ENCODE measurements at regions not wholly inside any gene's neighbourhood (a gene's known extent, or its start where the extent isn't known, plus 50 kb on each side); places are given as distances from the start of the nearest gene placed in this dataset.

- no peak for DNase-seq (ENCODE audit: low read depth in 2 of 3, low spot score in 2 of 3)
Observed at GRCh38 chr5:175116466-175117048, 327.4 kb downstream of the DRD1 start.

- DNase-seq (ENCODE audit: low read depth in 2 of 3, low spot score in 2 of 3): no peak
Observed at GRCh38 chr5:175115831-175116230, 328.2 kb downstream of the DRD1 start.

- no peak for DNase-seq (ENCODE audit: low read depth in 2 of 3, low spot score in 2 of 3)
Observed at GRCh38 chr5:175113947-175114346, 330.0 kb downstream of the DRD1 start.

- no peak for DNase-seq (ENCODE audit: low read depth in 2 of 3, low spot score in 2 of 3)
Observed at GRCh38 chr5:175109058-175109755, 334.8 kb downstream of the DRD1 start.

GRCh38 chr5:175107865-175108264 lies 336.1 kb downstream of the DRD1 start:
- no peak for DNase-seq (ENCODE audit: low read depth in 2 of 3, low spot score in 2 of 3)

GRCh38 chr5:175107028-175107588 lies 336.9 kb downstream of the DRD1 start:
- no peak for DNase-seq (ENCODE audit: low read depth in 2 of 3, low spot score in 2 of 3)

GRCh38 chr5:175104677-175105076 lies 339.3 kb downstream of the DRD1 start:
- DNase-seq (ENCODE audit: low read depth in 2 of 3, low spot score in 2 of 3): no peak

- DNase-seq (ENCODE audit: low read depth in 2 of 3, low spot score in 2 of 3): no peak
Observed at GRCh38 chr5:175103746-175104145, 340.2 kb downstream of the DRD1 start.

- DNase-seq (ENCODE audit: low read depth in 2 of 3, low spot score in 2 of 3): no peak
Observed at GRCh38 chr5:175102717-175103116, 341.3 kb downstream of the DRD1 start.

GRCh38 chr5:175098301-175098700 lies 345.7 kb downstream of the DRD1 start:
- no peak for DNase-seq (ENCODE audit: low read depth in 2 of 3, low spot score in 2 of 3)

- DNase-seq (ENCODE audit: low read depth in 2 of 3, low spot score in 2 of 3): no peak
Observed at GRCh38 chr5:175096469-175097165, 347.4 kb downstream of the DRD1 start.

- DNase-seq (ENCODE audit: low read depth in 2 of 3, low spot score in 2 of 3): no peak
Observed at GRCh38 chr5:175094461-175094860, 349.5 kb downstream of the DRD1 start.

GRCh38 chr5:175092691-175093090 lies 351.3 kb downstream of the DRD1 start:
- DNase-seq (ENCODE audit: low read depth in 2 of 3, low spot score in 2 of 3): no peak

GRCh38 chr5:175088963-175089362 lies 355.0 kb downstream of the DRD1 start:
- DNase-seq (ENCODE audit: low read depth in 2 of 3, low spot score in 2 of 3): no peak

GRCh38 chr5:175082866-175083590 lies 358.6 kb downstream of the MSX2 start:
- DNase-seq (ENCODE audit: low read depth in 2 of 3, low spot score in 2 of 3): no peak

GRCh38 chr5:175082346-175082745 lies 358.0 kb downstream of the MSX2 start:
- no peak for DNase-seq (ENCODE audit: low read depth in 2 of 3, low spot score in 2 of 3)

- no peak for DNase-seq (ENCODE audit: low read depth in 2 of 3, low spot score in 2 of 3)
Observed at GRCh38 chr5:175079707-175080106, 355.3 kb downstream of the MSX2 start.

- DNase-seq (ENCODE audit: low read depth in 2 of 3, low spot score in 2 of 3): no peak
Observed at GRCh38 chr5:175070283-175070682, 345.9 kb downstream of the MSX2 start.

- DNase-seq (ENCODE audit: low read depth in 2 of 3, low spot score in 2 of 3): peak in 1 of 3 donors; percentile 0
Observed at GRCh38 chr5:175060257-175060656, 335.9 kb downstream of the MSX2 start.

- peak in 2 of 3 donors; percentile 6 to 19 for DNase-seq (ENCODE audit: low read depth in 2 of 3, low spot score in 2 of 3)
Observed at GRCh38 chr5:175059687-175060211, 335.4 kb downstream of the MSX2 start.

- DNase-seq (ENCODE audit: low read depth in 2 of 3, low spot score in 2 of 3): no peak
Observed at GRCh38 chr5:175056831-175057230, 332.4 kb downstream of the MSX2 start.

All from hematopoietic multipotent progenitor cell (in vitro differentiated cells).